NOMO-1 treated with dmso at 0.1 percent for 144 hours (cell line): ENCODE measurements at regions not wholly inside any gene's neighbourhood (a gene's known extent, or its start where the extent isn't known, plus 50 kb on each side); places are given as distances from the start of the nearest gene placed in this dataset.

Experiments used
- DNase-seq: peaks from one replicate; lab custom pipeline; 2025; ENCODE audit not compliant: unreplicated experiment; lab: John Stamatoyannopoulos, UW

DNA sequence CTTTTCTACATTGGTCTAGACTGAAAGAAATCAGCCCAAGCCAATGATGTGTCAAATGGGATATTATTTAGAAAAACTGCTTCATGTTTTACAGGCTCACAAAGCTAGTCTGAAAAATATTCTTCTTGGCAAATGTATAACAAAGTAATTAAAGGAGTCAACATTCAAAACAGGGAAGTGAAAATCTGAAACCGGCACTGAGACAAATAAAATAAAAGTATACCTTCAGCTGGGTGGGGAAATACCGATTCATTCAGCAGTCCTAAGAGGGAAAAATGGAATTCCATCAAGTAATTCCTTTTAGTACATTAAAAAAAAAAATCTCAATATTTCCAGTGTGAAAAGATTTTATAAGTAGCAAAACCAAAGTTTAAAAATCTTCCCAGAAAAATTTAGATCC, 259.6 kb upstream of the SLC24A2 start:
- no peak for DNase-seq

DNA sequence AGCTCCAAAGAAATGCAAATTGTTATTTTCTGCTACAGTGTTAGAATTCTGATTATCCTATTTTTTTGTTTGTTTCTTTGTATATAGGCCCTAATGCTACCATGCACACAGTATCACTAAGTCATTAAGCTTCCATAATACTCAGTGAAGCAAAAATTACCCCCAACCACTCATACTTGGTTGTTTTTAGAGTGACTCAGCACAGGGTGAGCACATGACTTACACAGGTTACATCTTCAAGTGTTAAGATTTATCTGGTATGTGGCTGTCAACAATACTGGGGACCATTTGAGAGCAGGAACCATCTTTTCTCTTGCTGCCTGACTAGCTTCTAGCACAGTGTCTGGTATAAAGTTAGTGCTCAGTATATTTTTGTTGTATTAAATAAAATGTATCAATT, 255.8 kb upstream of the SLC24A2 start:
- DNase-seq, result no peak

DNA sequence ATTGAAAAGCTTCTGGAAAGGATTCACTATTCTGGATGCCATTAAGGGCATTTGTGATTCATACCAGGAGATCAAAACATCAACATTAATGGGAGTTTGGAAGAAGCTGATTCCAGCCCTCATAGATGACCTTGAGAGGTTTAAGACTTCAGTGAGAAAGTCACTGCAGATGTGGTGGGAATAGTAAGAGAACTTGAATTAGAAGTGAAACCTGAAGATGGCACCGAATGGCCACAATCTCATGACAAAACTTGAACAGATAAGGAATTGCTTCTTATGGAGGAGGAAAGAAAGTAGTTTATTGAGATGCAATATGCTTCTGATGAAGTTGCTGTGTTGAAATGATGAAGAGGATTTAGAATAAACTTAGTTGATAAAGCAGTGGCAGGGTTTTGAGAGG, 254.6 kb upstream of the SLC24A2 start:
- no peak for DNase-seq

DNA sequence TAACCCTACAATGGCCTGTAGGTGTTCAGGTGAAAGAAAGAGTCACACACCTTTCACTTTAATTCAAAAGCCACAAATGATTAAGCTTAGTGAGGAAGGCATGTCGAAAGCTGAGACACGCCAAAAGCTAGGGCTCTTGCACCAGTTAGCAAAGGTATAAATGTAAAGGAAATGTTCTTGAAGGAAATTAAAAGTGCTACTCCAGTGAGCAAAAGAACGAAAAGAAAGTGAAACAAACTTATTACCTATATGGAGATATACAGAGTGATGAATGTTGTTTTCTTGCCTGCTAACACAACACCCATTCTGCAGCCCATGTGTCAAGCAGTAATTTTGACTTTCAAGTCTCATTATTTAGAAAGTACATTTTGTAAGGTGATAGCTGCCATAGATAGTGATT, 254.2 kb upstream of the SLC24A2 start:
- no peak for DNase-seq

DNA sequence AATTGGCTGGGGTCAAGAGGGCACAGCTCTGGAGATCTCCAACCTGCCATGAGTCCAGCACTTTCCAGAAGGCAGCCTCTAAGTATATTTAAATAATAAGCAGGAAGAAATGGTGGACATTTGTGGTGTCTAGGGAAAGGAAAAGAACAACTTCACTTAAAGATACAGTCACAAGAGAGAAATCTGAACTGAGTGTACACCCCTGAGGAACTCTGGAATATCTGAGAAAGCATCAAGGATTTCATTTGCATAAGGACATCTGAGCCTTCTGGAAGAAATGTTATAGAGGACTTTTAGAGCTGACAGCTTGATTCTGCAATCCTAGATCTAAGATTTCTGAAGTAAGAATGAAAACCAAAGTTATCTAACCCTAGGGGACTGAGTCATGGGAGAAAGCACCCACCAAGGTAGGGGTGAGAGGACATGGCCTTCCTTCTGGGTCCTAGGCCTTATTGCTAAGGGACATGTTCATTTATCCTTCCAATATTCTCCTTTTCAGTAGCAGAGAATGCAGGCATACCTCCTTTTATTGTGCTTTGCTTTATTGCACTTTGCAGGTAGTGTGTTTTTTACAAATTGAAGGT, 253.4 kb upstream of the SLC24A2 start:
- no peak for DNase-seq

DNA sequence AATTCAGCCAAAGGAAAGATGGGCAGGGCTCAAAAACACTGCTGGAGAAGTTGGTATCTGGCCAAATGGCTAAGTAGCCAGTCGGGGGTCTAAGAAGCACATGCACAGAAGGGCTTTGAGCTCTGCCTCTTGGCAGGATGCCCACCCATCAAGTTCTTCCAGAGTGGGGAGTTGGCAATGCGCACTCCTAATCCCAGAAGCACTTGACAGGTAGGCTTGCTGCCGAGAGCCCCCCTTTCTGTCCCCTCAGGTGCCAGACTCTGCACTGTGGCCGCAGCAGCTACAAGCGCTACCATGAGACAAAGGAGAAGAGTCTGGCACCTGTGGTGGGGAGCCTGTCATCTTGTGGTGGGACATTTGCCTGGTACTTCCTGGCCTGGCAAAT, 252.9 kb upstream of the SLC24A2 start:
- DNase-seq, result no peak

DNA sequence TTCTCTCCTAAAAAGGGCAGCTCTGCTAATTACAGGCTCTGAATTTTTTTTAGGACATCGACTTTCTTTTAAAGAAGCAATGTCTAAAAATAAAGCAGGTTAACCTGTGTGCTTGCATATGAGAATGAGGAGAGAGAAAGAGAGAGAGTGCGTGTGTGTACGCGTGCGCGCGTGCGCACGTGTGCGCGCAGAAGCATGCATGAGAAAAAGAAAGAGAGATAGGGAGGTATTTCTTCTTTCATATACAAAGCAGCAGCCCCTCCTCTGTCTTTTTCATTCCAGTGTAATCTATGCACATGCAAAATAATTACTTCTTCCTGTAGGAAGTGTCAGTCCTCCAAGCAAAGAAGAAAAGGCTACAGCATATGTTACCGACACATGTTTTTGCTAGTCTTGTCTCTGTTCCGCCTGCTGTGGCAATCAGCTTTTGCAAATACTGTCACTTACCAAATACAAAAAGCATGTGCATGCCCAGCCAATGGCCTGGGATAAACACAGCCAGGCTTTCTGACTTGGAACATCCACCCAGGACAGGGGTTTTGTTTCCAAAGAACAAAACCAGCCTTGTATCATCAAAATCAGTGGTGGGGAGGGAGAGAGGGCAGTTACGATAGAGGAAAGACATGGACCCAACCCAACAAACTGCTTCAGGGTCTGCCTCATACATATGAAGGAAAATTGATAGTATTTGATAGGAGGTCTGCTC, 252.3 kb upstream of the SLC24A2 start:
- no peak for DNase-seq

DNA sequence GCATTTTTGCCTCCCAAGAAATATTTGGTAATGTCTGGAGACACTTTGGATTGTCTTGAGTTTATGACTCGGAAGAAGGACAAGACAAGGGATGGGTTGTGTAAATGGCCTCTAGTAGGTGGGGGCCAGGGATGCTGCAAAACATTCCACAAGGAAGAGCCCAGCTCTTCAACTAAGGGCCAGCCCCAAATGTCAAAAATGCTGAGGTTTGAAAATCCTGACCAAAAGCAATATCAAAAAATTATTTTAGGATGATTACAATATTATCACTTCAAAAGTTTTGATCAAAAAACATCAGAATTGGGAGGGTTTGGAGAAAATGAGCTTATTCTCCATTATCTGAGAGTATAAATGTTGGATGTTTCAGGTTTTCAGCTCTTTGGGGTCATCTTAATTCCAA, 248.9 kb upstream of the SLC24A2 start:
- DNase-seq, result no peak

DNA sequence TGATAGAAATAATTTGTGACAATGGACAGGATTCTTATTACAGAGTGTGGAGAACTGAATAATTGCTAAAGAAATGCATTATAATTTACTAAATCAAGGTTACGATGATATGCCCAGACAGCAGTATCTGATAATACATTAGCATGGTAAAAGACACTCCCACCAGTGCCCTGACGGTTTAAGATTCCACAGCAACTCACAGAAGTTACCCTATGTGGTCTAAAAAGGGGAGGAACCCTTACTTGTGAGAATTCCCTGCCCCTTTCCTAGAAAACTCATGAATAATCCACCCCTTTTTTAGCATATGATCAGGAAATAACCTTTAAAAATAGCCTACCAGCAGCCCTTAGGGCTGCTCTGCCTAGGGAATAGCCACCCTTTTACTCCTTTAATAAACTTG, 244.7 kb upstream of the SLC24A2 start:
- no peak for DNase-seq

DNA sequence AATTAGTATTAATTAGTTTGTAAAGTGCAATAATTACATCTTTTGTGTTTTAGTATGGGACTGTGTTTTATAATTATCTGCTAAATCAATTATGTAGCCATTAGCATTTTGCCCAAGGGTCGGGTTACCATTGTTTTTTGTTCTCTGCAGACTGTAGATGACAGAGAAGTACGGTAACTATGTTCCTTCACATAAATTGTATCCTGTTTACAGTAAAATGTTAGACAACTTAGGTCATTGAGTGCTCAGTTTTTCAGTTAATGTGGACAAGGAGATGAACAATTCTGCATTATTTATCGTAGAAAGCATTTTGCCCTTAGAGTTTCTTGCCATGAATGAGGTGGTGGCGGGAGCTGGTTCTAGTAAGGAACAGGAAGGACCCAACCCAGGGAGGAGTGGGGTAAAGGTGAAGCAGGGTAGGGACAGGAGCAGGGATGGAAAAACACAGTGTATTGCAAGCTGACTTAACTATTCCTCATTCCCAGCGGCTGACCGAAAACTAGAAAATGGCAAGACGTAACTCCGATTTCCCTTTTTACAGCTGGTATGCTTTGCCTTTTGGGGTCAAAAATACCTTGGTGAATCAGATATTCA, 243.7 kb upstream of the SLC24A2 start:
- DNase-seq, result no peak

DNA sequence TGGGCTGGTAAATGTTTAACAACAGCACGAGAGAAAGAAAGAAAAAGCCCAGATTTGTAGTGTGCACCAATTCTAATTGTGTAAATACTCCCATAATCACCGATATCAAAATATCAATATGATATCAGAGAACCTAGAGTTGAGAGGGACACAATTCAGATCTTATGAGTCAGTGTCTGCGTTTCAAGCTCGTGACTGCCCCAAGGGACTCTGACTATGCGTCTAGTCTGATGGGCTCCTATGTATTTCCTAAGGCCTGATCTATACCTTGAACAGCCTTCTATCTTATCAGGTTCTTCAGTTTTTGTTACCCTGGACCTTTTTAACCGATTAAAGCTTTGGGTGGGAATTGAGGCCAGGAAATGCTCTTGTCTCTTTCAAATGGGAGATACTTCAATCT, 243.0 kb upstream of the SLC24A2 start:
- DNase-seq, result no peak

DNA sequence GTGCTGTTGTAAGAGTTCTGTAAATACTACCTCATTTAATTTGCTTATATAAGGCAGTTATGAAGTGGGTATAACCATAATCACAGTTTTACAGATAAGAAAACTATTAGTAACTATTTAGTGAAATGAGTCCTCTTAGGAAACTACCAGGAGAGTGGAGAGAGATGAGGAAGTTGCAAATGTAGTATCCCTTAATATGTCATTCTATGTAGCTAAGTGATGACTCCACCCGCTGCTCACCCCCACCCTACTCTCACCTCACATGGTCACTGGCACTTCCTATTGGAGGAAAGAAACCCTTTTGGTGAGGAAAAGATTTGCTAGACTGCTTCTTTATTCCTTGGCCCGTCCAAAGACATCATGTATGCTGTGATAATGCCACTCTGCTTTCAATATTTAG, 241.8 kb upstream of the SLC24A2 start:
- DNase-seq, result no peak

DNA sequence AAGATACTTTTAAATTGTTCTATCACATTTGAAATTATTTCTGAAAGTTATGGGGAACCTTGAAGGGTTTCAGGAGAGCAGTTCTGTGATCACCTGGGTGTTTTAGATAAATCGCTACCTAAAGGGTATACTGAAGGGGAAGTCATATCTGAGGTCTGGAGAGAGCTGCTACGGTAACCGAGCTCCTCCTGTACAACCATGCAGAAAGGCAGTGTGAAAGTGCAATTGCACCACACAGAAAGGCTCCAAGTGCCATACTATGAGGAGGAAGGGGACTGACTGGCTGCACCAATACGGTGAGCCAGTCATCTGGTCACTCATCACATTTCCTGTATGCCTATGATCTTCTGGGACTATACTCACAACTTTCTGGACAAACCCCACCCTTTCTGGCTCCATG, 241.4 kb upstream of the SLC24A2 start:
- no peak for DNase-seq

DNA sequence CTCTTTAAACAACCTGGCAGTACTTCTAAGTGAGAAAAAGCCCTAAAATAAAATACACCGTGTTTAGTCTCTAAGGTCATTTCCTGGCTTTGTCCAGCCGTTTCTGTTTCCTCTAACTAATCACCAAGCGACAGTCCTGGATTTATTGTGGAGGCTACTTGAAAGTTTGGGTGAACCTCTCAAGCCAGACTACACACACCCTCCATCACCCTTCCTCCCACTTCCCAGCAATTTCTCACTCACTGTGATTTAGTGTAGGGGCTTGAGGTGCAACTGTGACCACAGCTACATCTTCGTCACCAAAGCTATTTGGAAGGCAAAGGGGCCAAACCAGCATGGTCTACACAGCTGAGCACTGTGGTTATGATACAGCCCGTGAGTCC, 240.0 kb upstream of the SLC24A2 start:
- DNase-seq, result no peak

DNA sequence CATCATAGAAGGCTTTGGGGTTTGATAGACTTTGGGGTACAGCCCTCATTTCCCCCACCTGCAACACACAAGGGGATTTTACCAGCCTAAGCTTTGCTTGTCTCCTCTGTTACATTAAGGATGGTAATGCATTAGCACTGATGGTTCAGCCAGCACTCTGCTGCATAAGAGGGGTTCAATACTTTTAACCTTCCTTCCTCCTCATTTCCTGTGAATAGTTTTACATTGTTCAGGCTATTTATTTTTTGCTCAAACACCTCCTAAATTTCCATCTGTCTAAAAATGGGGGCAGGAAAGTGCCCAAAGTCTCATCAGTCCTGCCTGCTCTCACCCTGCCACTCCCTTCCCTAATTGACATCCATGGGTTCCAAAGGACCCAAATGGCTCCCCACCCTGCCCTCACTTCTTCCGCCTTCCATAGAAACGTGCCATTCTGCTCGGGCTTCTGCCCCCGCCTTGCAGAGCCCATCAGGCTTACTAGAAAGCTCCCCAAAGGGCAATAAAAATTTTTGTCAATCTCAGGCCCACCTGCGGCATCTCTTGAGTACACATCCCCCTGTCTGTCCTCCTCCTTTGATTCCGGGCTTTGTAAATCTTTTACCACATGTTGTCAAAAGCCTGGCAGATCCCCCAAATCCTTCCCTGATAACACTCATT, 239.5 kb upstream of the SLC24A2 start:
- no peak for DNase-seq

DNA sequence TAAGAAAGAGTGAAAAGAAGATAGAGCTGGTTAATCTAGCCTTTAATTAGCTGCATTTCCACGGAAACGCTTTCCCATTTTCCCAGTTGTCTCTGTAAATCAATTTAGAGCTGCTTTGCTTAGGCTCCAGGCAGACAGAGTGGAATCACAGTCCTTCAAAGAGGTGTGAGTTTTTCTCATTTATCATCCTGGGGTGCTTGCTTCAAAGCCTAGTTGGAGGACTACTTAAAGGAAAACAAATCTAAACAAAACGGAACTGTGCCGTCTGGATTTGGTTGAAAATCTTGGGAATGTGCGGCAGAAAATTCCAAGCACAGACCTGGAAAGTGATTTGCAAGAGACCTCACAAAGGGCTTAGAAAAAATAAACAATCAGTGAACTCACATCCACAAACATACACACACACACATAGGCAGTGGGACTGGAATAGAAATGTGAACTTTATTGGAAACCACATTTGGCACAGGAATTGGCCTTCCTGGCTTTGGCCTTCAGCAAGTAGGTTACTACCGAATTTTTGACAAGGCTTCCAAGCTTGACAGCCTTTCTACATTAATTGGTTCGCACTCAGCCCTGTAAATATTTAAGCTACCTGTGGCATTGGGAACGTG, 235.2 kb upstream of the SLC24A2 start:
- DNase-seq, result no peak

DNA sequence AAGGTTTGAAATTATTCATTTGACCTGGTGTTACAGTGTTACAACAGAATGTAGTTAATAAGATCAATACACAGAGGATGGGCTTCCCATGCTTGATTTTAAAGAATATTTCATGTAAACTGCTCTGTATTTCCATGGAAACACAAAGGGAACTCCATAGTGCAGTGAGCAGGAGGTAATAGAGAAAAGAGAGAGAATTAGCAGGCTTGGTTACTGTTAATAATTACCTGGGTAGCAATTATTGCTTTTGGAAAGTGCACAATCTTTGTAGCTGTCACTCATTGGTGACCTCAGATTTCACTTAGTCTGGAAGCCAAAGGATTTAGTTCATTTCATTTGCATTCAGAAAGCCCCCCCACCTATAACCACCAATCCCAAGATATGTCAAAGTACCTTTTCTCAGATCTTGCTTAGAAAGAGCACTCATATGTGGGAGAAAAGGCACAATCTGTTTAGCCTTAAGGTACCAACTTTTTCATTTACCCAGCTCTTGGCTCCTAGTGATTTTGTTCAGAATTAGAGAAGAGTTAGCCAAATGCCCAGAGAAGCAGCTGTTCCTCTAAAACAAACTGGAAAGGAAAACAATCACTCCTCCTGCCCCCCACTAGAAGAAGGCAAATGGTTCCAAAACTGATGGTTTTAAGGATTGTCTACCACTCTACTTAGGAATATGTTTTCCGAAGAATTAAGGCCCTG, 234.5 kb upstream of the SLC24A2 start:
- DNase-seq, result no peak

DNA sequence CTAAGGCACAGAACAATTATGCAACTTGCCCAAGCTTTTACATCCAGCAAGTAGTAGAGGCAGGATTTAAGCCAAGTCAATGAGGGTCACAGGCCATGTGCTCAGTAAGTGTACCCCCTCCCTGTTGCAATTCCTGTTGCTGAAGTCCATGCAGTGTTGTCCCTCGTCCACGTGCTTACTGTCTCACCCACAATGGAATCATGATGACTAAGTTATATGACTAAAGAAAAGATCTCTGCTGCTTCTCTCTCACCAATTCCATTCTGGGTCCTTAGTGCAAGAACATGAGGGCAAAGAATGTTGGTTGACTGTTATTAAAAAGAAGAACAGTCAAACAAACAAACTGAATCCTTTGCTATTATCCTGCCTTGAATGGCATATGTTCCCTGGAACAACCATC, 233.6 kb upstream of the SLC24A2 start:
- DNase-seq, result no peak

DNA sequence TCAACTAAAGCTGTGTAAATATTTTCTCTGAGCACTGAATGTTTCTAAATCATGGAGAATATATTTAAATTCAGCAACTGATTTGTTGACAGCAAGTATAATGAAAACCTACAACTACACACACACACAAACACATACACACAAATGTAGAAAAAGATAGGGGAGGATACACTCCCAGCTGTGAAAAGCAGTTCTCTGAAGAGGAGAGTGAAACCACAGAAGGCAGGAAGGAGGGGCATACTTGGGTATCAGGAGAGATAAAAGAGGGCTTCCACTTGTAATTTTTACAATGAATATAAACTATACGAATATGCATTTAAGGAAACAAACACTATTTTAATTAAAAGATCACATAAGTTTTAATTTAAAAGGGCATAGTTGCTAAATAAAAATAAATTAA, 227.8 kb upstream of the SLC24A2 start:
- DNase-seq, result no peak

DNA sequence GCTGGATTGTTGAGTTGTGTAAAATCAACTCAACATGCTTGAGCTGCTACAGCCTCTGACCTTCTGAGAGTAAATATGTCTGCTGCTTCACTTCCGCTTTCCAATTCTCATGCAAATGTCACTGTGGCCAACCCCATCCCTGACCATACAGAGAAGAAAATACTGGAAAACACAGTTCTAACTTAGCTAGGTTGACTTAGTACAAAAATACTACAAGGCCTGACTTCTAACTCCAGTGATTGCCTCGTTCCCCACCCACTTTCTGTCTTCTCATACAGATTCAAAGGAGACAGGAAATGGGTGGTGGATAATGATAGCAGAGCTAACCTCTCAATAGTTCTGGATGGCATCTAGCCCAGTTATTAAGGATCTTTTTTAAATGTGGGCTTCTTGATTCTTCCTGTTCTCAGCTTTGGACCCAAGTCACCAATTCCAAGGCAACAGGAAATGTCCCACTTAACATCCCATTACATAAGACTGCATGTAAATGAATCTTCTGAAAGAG, 226.6 kb upstream of the SLC24A2 start:
- no peak for DNase-seq

DNA sequence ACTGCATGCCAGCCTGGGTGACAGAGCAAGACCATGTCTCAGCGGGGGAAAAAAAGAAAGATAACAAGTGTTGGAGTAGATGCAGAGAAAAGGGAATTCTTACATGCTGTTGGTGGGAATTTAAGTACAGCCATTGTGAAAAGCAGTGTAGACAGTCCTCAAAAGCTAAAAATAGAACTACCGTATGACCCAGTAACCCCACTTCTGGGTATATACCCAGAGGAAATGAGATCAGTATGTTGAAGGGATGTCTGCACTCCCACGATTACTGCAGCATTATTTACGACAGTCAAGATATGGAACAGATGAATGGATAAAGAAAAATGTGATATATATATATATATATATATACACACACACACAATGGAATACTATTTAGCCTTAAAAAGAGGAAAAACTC, 225.3 kb upstream of the SLC24A2 start:
- DNase-seq, result no peak
